GM23338 (cell line): ENCODE measurements at regions not wholly inside any gene's neighbourhood (a gene's known extent, or its start where the extent isn't known, plus 50 kb on each side); places are given as distances from the start of the nearest gene placed in this dataset.

Experiments
- ATAC-seq: fragments of 200-7000 bp; cut with Tn5 transposase; 3 replicates; pipeline ENCODE4 v1.9.1; 2020
- DNase-seq: peaks from one replicate; pipeline ENCODE4 v3.0.0-alpha.2; 2015; ENCODE audit warnings: low spot score
- H2AFZ ChIP-seq: fragments of 200-600 bp; sonication (generic); 2 replicates; pipeline ENCODE4 v1.8.0; 2016; ENCODE audit warnings: antibody characterized with exemption, mild to moderate bottlenecking, moderate library complexity
- H3F3A ChIP-seq: fragments of 200-600 bp; sonication (generic); replicated peaks from 2 replicates; pipeline ENCODE4 v1.8.0; 2017; ENCODE audit warnings: antibody characterized with exemption, mixed run types, low read depth
- H3K27ac ChIP-seq: fragments of 200-600 bp; sonication (generic); 2 replicates; pipeline ENCODE4 v1.6.1; 2016; ENCODE audit warnings: low read depth
- H3K27me3 ChIP-seq: fragments of 200-600 bp; sonication (generic); 2 replicates; pipeline ENCODE4 v1.8.0; 2016; ENCODE audit warnings: mild to moderate bottlenecking, mixed run types, moderate library complexity; ENCODE audit not compliant: insufficient read depth
- H3K36me3 ChIP-seq: fragments of 200-600 bp; sonication (generic); 2 replicates; pipeline ENCODE4 v1.8.0; 2016; ENCODE audit warnings: mild to moderate bottlenecking; ENCODE audit not compliant: insufficient read depth
- H3K4me1 ChIP-seq: fragments of 200-600 bp; sonication (generic); 2 replicates; pipeline ENCODE4 v1.8.0; 2016; ENCODE audit warnings: mild to moderate bottlenecking, moderate library complexity; ENCODE audit not compliant: insufficient read depth
- H3K4me2 ChIP-seq: fragments of 200-600 bp; sonication (generic); 2 replicates; pipeline ENCODE4 v1.7.1; 2017; ENCODE audit warnings: mixed run types
- H3K4me3 ChIP-seq: fragments of 200-600 bp; sonication (generic); 2 replicates; pipeline ENCODE4 v1.6.1; 2016; ENCODE audit warnings: mixed run types
- H3K79me2 ChIP-seq: fragments of 200-600 bp; sonication (generic); replicated peaks from 2 replicates; pipeline ENCODE4 v1.8.0; 2017; ENCODE audit warnings: mild to moderate bottlenecking; ENCODE audit not compliant: insufficient read depth
- H3K9me2 ChIP-seq: fragments of 200-600 bp; sonication (generic); 2 replicates; pipeline ENCODE4 v1.8.0; 2017; ENCODE audit not compliant: insufficient read depth
- H4K20me1 ChIP-seq: fragments of 200-600 bp; sonication (generic); replicated peaks from 2 replicates; pipeline ENCODE4 v1.8.0; 2017; ENCODE audit warnings: mild to moderate bottlenecking; ENCODE audit not compliant: insufficient read depth
- H3K27ac Mint-ChIP-seq: 2 replicates; pipeline ENCODE4 v1.8.0; 2020; ENCODE audit warnings: inconsistent platforms, mild to moderate bottlenecking, moderate library complexity, mixed read lengths
- H3K27me3 Mint-ChIP-seq: 3 replicates; pipeline ENCODE4 v1.8.0; 2022; ENCODE audit warnings: low read depth, mild to moderate bottlenecking, moderate library complexity, mixed read lengths, inconsistent platforms; ENCODE audit not compliant: insufficient read depth, poor library complexity
- H3K36me3 Mint-ChIP-seq: 3 replicates; pipeline ENCODE4 v1.8.0; 2021; ENCODE audit warnings: low read depth, mild to moderate bottlenecking, inconsistent platforms, moderate library complexity, mixed read lengths
- H3K4me1 Mint-ChIP-seq: 3 replicates; pipeline ENCODE4 v1.8.0; 2020; ENCODE audit warnings: mild to moderate bottlenecking, inconsistent platforms, mixed read lengths
- H3K4me3 Mint-ChIP-seq: 3 replicates; pipeline ENCODE4 v1.8.0; 2021; ENCODE audit warnings: moderate library complexity, mild to moderate bottlenecking, inconsistent platforms, mixed read lengths
- H3K9me3 Mint-ChIP-seq: 3 replicates; pipeline ENCODE4 v1.8.0; 2020; ENCODE audit warnings: moderate library complexity, mild to moderate bottlenecking, inconsistent platforms, mixed read lengths
- CREB1 ChIP-seq: fragments of 250-450 bp; sonication (Bioruptor Pico); IDR thresholded peaks from 2 replicates; pipeline ENCODE4 v1.5.0; 2020; ENCODE audit warnings: low read depth, mild to moderate bottlenecking, moderate library complexity
- EZH2 ChIP-seq: fragments of 200-600 bp; sonication (generic); IDR thresholded peaks from one replicate; pipeline ENCODE4 v1.8.0; 2017; ENCODE audit warnings: antibody characterized with exemption, mild to moderate bottlenecking, low read depth; ENCODE audit not compliant: unreplicated experiment
- EZH2phosphoT487 ChIP-seq: fragments of 200-600 bp; sonication (generic); IDR thresholded peaks from one replicate; pipeline ENCODE4 v1.8.1; 2018; ENCODE audit warnings: antibody characterized with exemption; ENCODE audit not compliant: unreplicated experiment
- JUNB ChIP-seq: IDR thresholded peaks from one replicate; pipeline ENCODE4 v1.6.1; 2016; ENCODE audit warnings: antibody characterized with exemption; ENCODE audit not compliant: unreplicated experiment
- NANOG ChIP-seq: IDR thresholded peaks from 2 replicates; pipeline ENCODE4 v1.6.1; 2016; ENCODE audit warnings: antibody characterized with exemption, borderline replicate concordance
- POLR2AphosphoS5 ChIP-seq: IDR thresholded peaks from 2 replicates; pipeline ENCODE4 v1.6.1; 2016; ENCODE audit warnings: antibody characterized with exemption, low read depth
- STAT1 ChIP-seq: IDR thresholded peaks from one replicate; pipeline ENCODE4 v1.6.1; 2016; ENCODE audit warnings: antibody characterized with exemption; ENCODE audit not compliant: unreplicated experiment
- ZNF331 ChIP-seq: fragments of 250-450 bp; sonication (Bioruptor Pico); IDR thresholded peaks from 2 replicates; pipeline ENCODE4 v1.5.0; 2020; ENCODE audit warnings: low read depth, mild to moderate bottlenecking, moderate library complexity
- TF ChIP-seq, protein P1 (sequence below), 2 experiments: fragments of 200-600 bp in 1 of 2; sonication (generic) in 1 of 2; conservative IDR thresholded peaks; 2 replicates each; pipeline versions ENCODE4 v1.5.1 to v1.6.1; 2016 to 2017; ENCODE audit warnings: antibody characterized with exemption in 2 of 2, low read depth in 2 of 2, mild to moderate bottlenecking in 2 of 2, moderate library complexity in 1 of 2

GRCh38 chr10:3273966-3274365 lies 101.4 kb upstream of the PITRM1 start:
- no peaks in the 10 kb centered on the region for H3K79me2 ChIP-seq
- H3K36me3 ChIP-seq: no peaks in the 10 kb centered on the region
- peaks cover 8% of the 10 kb centered on the region for H3K9me3 Mint-ChIP-seq
- DNase-seq (no peak), ATAC-seq (peak; percentile 46)
- H3K4me3 Mint-ChIP-seq: no peak overlapping the region
- no peaks in the 10 kb centered on the region for H3K27me3 ChIP-seq
- no peak overlapping the region for H3K27ac ChIP-seq
- H3K4me3 ChIP-seq: no peak overlapping the region
- peaks cover 16% of the 10 kb centered on the region for H3K27me3 Mint-ChIP-seq
- peaks cover 53% of the 10 kb centered on the region for H3K4me1 Mint-ChIP-seq
- no peaks in the 10 kb centered on the region for H3F3A ChIP-seq
- TF ChIP-seq CREB1 (CRISPR knock-in tag) (no peak), EZH2phosphoT487 (no peak), POLR2AphosphoS5 (no peak), EZH2 (no peak), JUNB (no peak), NANOG (no peak)
- TF ChIP-seq, protein P1, sequence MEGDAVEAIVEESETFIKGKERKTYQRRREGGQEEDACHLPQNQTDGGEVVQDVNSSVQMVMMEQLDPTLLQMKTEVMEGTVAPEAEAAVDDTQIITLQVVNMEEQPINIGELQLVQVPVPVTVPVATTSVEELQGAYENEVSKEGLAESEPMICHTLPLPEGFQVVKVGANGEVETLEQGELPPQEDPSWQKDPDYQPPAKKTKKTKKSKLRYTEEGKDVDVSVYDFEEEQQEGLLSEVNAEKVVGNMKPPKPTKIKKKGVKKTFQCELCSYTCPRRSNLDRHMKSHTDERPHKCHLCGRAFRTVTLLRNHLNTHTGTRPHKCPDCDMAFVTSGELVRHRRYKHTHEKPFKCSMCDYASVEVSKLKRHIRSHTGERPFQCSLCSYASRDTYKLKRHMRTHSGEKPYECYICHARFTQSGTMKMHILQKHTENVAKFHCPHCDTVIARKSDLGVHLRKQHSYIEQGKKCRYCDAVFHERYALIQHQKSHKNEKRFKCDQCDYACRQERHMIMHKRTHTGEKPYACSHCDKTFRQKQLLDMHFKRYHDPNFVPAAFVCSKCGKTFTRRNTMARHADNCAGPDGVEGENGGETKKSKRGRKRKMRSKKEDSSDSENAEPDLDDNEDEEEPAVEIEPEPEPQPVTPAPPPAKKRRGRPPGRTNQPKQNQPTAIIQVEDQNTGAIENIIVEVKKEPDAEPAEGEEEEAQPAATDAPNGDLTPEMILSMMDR (conservative IDR thresholded peaks at IDR 0.05; ENCODE audit: low read depth in 2 of 2): no peak
- H2AFZ ChIP-seq: no peak overlapping the region
- 0 out of 2 replicates have a peak, but pooled peaks cover 5% of the 10 kb centered on the region for H3K9me2 ChIP-seq
- no peak overlapping the region for H3K4me2 ChIP-seq
- no peaks in the 10 kb centered on the region for H4K20me1 ChIP-seq
- H3K4me1 ChIP-seq: peaks cover 44% of the 10 kb centered on the region
- no peak overlapping the region for H3K27ac Mint-ChIP-seq
- no peaks in the 10 kb centered on the region for H3K36me3 Mint-ChIP-seq

- ATAC-seq (peak; percentile 27; the same call in 2 of the 3 replicates), DNase-seq (peak; percentile 6)
- Mint-ChIP-seq H3K27me3 (peaks cover 14% of the 10 kb centered on the region), H3K4me3 (no peak overlapping the region), H3K27ac (no peak overlapping the region), H3K36me3 (no peaks in the 10 kb centered on the region), H3K9me3 (peaks cover 8% of the 10 kb centered on the region), H3K4me1 (peaks cover 52% of the 10 kb centered on the region)
- no peak for TF ChIP-seq POLR2AphosphoS5
- no peak for TF ChIP-seq ZNF331 (CRISPR knock-in tag)
- no peak for TF ChIP-seq STAT1
- TF ChIP-seq EZH2phosphoT487: no peak
- no peak for TF ChIP-seq EZH2
- no peaks in the 10 kb centered on the region for H3K27me3 ChIP-seq
- 0 out of 2 replicates have a peak, but pooled peaks cover 5% of the 10 kb centered on the region for H3K9me2 ChIP-seq
- no peak overlapping the region for H2AFZ ChIP-seq
- peaks cover 44% of the 10 kb centered on the region for H3K4me1 ChIP-seq
- H3K36me3 ChIP-seq: no peaks in the 10 kb centered on the region
- H4K20me1 ChIP-seq: no peaks in the 10 kb centered on the region
- H3K4me3 ChIP-seq: no peak overlapping the region
- H3K4me2 ChIP-seq: no peak overlapping the region
- no peaks in the 10 kb centered on the region for H3K79me2 ChIP-seq
- H3F3A ChIP-seq: no peaks in the 10 kb centered on the region
- no peak overlapping the region for H3K27ac ChIP-seq
Measured at GRCh38 chr10:3272300-3272699, 99.7 kb upstream of the PITRM1 start.
